ENCODE measurements at regions not wholly inside any gene's neighbourhood (a gene's known extent, or its start where the extent isn't known, plus 50 kb on each side); places are given as distances from the start of the nearest gene placed in this dataset.

DNA sequence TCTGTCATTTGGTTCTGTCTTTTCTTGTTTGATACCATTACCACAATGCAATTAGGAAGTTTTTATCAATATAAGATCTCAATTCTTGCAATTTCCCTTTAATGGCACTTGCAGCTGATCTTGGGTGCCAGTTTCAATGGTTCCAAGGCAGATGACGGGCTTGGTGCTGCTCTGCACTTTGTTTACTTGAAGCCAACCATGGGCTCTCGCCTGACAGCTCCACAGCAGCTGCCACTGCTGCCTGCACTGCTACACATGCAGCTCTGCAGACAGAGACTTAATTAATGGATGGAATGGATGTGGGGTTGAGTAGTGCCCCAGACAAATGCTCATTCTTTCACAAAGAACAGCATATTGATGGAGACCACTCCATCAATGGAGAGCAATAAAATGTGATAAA is 1024.3 kb upstream of the EPHA7 start:
- TF ChIP-seq, protein P1, sequence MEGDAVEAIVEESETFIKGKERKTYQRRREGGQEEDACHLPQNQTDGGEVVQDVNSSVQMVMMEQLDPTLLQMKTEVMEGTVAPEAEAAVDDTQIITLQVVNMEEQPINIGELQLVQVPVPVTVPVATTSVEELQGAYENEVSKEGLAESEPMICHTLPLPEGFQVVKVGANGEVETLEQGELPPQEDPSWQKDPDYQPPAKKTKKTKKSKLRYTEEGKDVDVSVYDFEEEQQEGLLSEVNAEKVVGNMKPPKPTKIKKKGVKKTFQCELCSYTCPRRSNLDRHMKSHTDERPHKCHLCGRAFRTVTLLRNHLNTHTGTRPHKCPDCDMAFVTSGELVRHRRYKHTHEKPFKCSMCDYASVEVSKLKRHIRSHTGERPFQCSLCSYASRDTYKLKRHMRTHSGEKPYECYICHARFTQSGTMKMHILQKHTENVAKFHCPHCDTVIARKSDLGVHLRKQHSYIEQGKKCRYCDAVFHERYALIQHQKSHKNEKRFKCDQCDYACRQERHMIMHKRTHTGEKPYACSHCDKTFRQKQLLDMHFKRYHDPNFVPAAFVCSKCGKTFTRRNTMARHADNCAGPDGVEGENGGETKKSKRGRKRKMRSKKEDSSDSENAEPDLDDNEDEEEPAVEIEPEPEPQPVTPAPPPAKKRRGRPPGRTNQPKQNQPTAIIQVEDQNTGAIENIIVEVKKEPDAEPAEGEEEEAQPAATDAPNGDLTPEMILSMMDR (IDR thresholded peaks at IDR 0.05 in 2 of 3, conservative IDR thresholded peaks at IDR 0.05 in 1 of 3; ENCODE audit: borderline replicate concordance in 1 of 3, insufficient read depth in 1 of 3, low read depth in 2 of 3, low read length in 2 of 3): no peak
- no peak for TF ChIP-seq ZNF274 (IDR thresholded peaks at IDR 0.05; ENCODE audit: low read depth, low read length)
- TF ChIP-seq EGR1 (IDR thresholded peaks at IDR 0.05; ENCODE audit: low read depth): no peak
- no peak for TF ChIP-seq JUND (IDR thresholded peaks at IDR 0.05)
- TF ChIP-seq POLR2A (IDR thresholded peaks at IDR 0.05; ENCODE audit: borderline replicate concordance, extremely low read depth, insufficient read depth, insufficient read length): no peak
- TF ChIP-seq, protein P2, sequence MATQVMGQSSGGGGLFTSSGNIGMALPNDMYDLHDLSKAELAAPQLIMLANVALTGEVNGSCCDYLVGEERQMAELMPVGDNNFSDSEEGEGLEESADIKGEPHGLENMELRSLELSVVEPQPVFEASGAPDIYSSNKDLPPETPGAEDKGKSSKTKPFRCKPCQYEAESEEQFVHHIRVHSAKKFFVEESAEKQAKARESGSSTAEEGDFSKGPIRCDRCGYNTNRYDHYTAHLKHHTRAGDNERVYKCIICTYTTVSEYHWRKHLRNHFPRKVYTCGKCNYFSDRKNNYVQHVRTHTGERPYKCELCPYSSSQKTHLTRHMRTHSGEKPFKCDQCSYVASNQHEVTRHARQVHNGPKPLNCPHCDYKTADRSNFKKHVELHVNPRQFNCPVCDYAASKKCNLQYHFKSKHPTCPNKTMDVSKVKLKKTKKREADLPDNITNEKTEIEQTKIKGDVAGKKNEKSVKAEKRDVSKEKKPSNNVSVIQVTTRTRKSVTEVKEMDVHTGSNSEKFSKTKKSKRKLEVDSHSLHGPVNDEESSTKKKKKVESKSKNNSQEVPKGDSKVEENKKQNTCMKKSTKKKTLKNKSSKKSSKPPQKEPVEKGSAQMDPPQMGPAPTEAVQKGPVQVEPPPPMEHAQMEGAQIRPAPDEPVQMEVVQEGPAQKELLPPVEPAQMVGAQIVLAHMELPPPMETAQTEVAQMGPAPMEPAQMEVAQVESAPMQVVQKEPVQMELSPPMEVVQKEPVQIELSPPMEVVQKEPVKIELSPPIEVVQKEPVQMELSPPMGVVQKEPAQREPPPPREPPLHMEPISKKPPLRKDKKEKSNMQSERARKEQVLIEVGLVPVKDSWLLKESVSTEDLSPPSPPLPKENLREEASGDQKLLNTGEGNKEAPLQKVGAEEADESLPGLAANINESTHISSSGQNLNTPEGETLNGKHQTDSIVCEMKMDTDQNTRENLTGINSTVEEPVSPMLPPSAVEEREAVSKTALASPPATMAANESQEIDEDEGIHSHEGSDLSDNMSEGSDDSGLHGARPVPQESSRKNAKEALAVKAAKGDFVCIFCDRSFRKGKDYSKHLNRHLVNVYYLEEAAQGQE (IDR thresholded peaks at IDR 0.05; ENCODE audit: low read depth): no peak

Measured in HCT116 (cell line).